ENCODE measurements at regions not wholly inside any gene's neighbourhood (a gene's known extent, or its start where the extent isn't known, plus 50 kb on each side); places are given as distances from the start of the nearest gene placed in this dataset.

DNA sequence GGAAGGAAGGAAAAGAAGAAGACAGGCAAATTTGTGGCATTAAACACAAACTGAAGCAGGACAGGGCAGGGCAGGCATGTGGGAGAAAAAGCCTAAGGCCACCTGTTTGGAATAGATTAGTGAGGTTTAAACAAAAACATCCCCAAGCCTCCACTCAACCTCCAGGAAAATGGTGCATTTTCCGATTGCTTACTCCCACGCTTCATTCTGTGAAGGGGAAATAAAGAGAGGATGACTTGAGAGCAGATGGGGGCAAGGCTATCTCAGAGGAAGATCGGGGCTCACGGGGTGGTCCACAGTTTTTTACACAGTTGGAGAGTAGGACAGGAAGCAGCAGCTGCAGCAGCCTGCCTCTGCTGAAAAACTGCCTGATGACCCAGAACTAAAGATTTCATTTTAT lies 250.9 kb downstream of the DUSP6 start:
- TF ChIP-seq, protein P1, sequence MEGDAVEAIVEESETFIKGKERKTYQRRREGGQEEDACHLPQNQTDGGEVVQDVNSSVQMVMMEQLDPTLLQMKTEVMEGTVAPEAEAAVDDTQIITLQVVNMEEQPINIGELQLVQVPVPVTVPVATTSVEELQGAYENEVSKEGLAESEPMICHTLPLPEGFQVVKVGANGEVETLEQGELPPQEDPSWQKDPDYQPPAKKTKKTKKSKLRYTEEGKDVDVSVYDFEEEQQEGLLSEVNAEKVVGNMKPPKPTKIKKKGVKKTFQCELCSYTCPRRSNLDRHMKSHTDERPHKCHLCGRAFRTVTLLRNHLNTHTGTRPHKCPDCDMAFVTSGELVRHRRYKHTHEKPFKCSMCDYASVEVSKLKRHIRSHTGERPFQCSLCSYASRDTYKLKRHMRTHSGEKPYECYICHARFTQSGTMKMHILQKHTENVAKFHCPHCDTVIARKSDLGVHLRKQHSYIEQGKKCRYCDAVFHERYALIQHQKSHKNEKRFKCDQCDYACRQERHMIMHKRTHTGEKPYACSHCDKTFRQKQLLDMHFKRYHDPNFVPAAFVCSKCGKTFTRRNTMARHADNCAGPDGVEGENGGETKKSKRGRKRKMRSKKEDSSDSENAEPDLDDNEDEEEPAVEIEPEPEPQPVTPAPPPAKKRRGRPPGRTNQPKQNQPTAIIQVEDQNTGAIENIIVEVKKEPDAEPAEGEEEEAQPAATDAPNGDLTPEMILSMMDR (IDR thresholded peaks at IDR 0.05), result no peak
- TF ChIP-seq EP300 (IDR thresholded peaks at IDR 0.05) (no peak), POLR2A (IDR thresholded peaks at IDR 0.05) (no peak)
